Vagina (tissue), 2 donors: ENCODE measurements at regions not wholly inside any gene's neighbourhood (a gene's known extent, or its start where the extent isn't known, plus 50 kb on each side); places are given as distances from the start of the nearest gene placed in this dataset.
"Not testable (repeated sequence)": the region's sequence is repeated elsewhere in the genome, so short reads cannot be mapped to it uniquely, and the experiment has no call there.

Experiments used
- DNase-seq, 2 donors: peaks; one replicate each; pipeline ENCODE4 v3.0.0-alpha.2; 2017; ENCODE audit errors: extremely low spot score in 2 of 2
- H3K27ac ChIP-seq: fragments of 200-600 bp; sonication (generic); one replicate; pipeline ENCODE4 v1.5.1; 2019
- H3K27me3 ChIP-seq: fragments of 200-600 bp; sonication (generic); one replicate; pipeline ENCODE4 v1.5.1; 2019
- H3K36me3 ChIP-seq, 2 donors: fragments of 200-600 bp; sonication (generic); one replicate each; pipeline ENCODE4 v1.5.1; 2017 to 2019
- H3K4me1 ChIP-seq: fragments of 200-600 bp; sonication (generic); one replicate; pipeline ENCODE4 v1.5.1; 2019
- H3K4me3 ChIP-seq, 2 donors: fragments of 200-600 bp; sonication (generic); 1 replicate in 1 of 2; 2 replicates in 1 of 2; pipeline ENCODE4 v1.5.1; 2016 to 2019
- H3K9me3 ChIP-seq: fragments of 200-600 bp; sonication (generic); one replicate; pipeline ENCODE4 v1.5.1; 2019
- POLR2A ChIP-seq, 2 donors: fragments of 450-650 bp; IDR thresholded peaks; one replicate each; pipeline ENCODE4 v1.6.1; 2017; ENCODE audit warnings: antibody characterized with exemption in 2 of 2, mild to moderate bottlenecking in 2 of 2, moderate library complexity in 2 of 2
- POLR2AphosphoS5 ChIP-seq, 2 donors: sonication (generic); formaldehyde crosslinking; IDR thresholded peaks; one replicate each; pipeline ENCODE4 v1.9.0; 2017; ENCODE audit warnings: antibody characterized with exemption in 2 of 2, mild to moderate bottlenecking in 2 of 2, low read depth in 1 of 2; ENCODE audit not compliant: insufficient read depth in 1 of 2
- intact Hi-C: fragments of 100-400 bp; cut with DNase I; formaldehyde crosslinking; loops from one replicate; pipeline ENCODE4 v1.15.1; 2023
- TF ChIP-seq, protein P1 (sequence below), 3 experiments: fragments of 450-650 bp in 2 of 3; fragments of 200-600 bp in 1 of 3; sonication (generic) in 1 of 3; IDR thresholded peaks; one replicate each; pipeline ENCODE4 v1.5.1; 2017 to 2019; ENCODE audit warnings: antibody characterized with exemption in 3 of 3, mild to moderate bottlenecking in 2 of 3, moderate library complexity in 2 of 3

DNA sequence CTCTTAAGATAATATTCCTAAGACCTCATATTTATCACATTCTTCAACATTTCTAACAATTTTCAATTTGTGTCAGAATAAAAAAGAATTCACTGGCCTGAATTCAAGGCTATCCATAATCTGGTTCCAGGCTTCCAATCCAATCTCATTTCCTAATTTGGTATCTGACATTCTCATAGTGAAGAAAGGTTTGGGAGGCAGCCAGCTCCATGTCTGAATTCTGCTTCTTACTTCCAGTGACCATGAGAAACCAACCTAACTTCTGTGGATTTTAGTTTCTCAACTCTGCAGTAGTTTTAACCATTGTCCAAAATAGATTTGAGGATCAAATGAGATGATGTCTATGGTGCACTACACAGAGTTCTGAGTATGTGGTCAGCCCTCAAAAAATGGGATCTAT is 439.1 kb upstream of the GCFC2 start:
- Histone ChIP-seq H3K9me3 (no peaks in the 10 kb centered on the region), H3K27me3 (no peaks in the 10 kb centered on the region), H3K27ac (no peak overlapping the region), H3K4me3 (no peak overlapping the region), H3K36me3 (no peaks in the 10 kb centered on the region), H3K4me1 (no peaks in the 10 kb centered on the region)
- DNase-seq, result no peak
- TF ChIP-seq, protein P1, sequence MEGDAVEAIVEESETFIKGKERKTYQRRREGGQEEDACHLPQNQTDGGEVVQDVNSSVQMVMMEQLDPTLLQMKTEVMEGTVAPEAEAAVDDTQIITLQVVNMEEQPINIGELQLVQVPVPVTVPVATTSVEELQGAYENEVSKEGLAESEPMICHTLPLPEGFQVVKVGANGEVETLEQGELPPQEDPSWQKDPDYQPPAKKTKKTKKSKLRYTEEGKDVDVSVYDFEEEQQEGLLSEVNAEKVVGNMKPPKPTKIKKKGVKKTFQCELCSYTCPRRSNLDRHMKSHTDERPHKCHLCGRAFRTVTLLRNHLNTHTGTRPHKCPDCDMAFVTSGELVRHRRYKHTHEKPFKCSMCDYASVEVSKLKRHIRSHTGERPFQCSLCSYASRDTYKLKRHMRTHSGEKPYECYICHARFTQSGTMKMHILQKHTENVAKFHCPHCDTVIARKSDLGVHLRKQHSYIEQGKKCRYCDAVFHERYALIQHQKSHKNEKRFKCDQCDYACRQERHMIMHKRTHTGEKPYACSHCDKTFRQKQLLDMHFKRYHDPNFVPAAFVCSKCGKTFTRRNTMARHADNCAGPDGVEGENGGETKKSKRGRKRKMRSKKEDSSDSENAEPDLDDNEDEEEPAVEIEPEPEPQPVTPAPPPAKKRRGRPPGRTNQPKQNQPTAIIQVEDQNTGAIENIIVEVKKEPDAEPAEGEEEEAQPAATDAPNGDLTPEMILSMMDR (IDR thresholded peaks at IDR 0.05), result no peak
- no peak for TF ChIP-seq POLR2AphosphoS5 (IDR thresholded peaks at IDR 0.05; ENCODE audit: insufficient read depth in 1 of 2, low read depth in 1 of 2)
- TF ChIP-seq POLR2A (IDR thresholded peaks at IDR 0.05), result no peak
- intact Hi-C loops, result no loop called here

DNA sequence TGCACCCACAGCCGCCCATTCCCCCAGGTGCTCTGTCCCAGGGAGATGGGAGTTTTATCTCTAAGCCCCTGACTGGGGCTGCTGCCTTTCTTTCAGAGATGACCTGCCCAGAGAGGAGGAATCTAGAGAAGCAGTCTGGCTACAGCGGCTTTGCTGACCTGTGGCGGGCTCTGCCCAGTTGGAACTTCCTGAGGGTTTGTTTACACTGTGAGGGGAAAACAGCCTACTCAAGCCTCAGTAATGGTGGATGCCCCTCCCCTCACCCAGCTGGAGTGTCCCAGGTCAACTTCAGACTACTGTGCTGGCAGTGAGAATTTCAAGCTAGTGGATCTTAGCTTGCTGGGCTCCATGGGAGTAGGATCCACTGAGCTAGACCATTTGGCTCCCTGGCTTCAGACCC is 428.6 kb upstream of the GCFC2 start:
- DNase-seq, intact Hi-C loops, H3K4me1 ChIP-seq, H3K27me3 ChIP-seq, H3K4me3 ChIP-seq, H3K27ac ChIP-seq, H3K9me3 ChIP-seq, H3K36me3 ChIP-seq: not testable (repeated sequence)

DNA sequence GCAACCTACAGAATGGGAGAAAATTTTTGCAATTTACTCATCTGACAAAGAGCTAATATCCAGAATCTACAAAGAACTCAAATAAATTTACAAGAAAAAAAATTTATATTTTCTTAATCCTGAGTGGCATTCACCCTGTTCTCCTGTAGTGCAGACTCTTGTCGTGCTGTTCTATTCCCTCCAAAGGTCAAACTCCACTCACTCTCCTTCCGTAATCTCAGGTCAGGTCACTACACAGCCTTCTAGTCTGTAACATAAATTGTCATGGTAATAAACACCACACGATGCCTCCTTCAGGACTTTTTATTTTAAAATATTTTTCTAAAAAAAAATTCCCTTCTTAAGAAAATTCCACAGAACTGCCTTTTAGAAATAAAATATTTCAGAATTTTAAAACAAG is 417.9 kb upstream of the GCFC2 start:
- H3K27ac ChIP-seq, result no peak overlapping the region
- intact Hi-C loops, result no loop called here
- no peak for TF ChIP-seq POLR2AphosphoS5 (IDR thresholded peaks at IDR 0.05; ENCODE audit: insufficient read depth in 1 of 2, low read depth in 1 of 2)
- TF ChIP-seq POLR2A (IDR thresholded peaks at IDR 0.05), result no peak
- TF ChIP-seq, protein P1 (IDR thresholded peaks at IDR 0.05), result no peak
- no peak overlapping the region for H3K4me3 ChIP-seq
- no peaks in the 10 kb centered on the region for H3K27me3 ChIP-seq
- no peak for DNase-seq
- H3K4me1 ChIP-seq, result no peaks in the 10 kb centered on the region
- no peaks in the 10 kb centered on the region for H3K9me3 ChIP-seq
- no peaks in the 10 kb centered on the region for H3K36me3 ChIP-seq

DNA sequence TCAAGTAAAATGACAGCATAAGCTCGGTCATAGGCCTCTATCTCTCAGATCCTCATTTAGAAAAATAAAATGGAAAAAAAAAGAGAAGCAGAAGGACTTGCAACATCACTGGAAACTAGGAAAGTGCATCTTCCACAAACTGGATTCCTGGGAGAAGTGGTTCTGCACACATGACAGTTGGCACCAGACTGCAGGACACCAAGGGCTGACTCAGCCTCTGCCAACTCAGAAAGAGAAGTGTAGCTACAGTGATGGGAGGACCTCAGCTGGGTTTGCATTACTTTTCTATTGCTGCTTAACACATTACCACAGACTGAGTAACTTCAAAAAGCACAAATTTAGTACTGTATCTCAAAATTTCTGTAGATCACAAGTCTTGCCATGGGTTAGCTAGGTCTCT is 409.5 kb upstream of the GCFC2 start:
- intact Hi-C loops, result no loop called here
- DNase-seq, result no peak
- Histone ChIP-seq H3K36me3 (no peaks in the 10 kb centered on the region), H3K9me3 (no peaks in the 10 kb centered on the region), H3K4me1 (no peaks in the 10 kb centered on the region), H3K27ac (no peak overlapping the region), H3K4me3 (no peak overlapping the region), H3K27me3 (no peaks in the 10 kb centered on the region)
- no peak for TF ChIP-seq POLR2AphosphoS5 (IDR thresholded peaks at IDR 0.05; ENCODE audit: insufficient read depth in 1 of 2, low read depth in 1 of 2)
- TF ChIP-seq, protein P1 (IDR thresholded peaks at IDR 0.05), result no peak

DNA sequence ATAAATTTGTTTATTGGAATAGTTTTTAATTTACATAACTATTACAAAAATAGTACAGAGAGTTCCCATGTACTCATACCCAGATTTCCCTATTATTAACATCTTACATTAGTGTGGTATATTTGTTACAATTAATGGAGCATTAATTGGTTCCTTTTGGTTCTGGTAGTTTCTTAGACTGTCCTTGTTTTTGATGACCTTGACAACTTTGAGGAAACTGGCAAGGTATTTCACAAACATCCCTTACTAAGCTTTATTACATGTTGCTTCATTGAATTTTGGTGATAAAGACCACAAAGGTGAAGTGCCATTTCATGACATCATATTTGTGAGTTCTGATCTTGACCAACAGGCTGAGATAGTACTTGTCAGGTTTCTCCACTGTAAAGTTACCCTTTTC is 379.0 kb upstream of the GCFC2 start:
- intact Hi-C loops, result no loop called here
- no peak for DNase-seq
- Histone ChIP-seq H3K4me3 (no peak overlapping the region), H3K9me3 (no peaks in the 10 kb centered on the region), H3K36me3 (no peaks in the 10 kb centered on the region), H3K4me1 (no peaks in the 10 kb centered on the region), H3K27me3 (no peaks in the 10 kb centered on the region), H3K27ac (no peak overlapping the region)
- no peak for TF ChIP-seq POLR2A (IDR thresholded peaks at IDR 0.05)
- TF ChIP-seq POLR2AphosphoS5 (IDR thresholded peaks at IDR 0.05; ENCODE audit: insufficient read depth in 1 of 2, low read depth in 1 of 2), result no peak
- TF ChIP-seq, protein P1 (IDR thresholded peaks at IDR 0.05), result no peak

DNA sequence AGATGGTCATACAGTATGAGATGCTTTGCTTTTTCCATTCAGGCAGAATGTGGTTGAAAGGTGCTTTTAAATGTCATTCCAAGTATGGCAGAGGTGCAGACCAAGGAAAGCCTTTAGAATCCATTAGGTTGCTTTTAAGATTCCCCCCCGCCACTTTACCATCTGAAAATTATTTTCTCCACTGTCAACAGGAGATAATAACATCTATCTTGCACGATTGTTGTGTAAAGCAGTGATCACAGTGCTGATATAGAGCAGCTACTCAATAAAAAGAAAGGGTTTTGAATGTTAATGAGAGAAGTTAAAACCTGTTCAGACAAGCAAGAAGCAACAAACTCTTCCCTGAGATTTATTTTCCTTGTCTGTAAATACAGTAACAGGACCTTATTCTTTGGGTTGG is 372.5 kb upstream of the GCFC2 start:
- no peaks in the 10 kb centered on the region for H3K9me3 ChIP-seq
- H3K27ac ChIP-seq, result no peak overlapping the region
- H3K36me3 ChIP-seq, result no peaks in the 10 kb centered on the region
- TF ChIP-seq POLR2AphosphoS5 (IDR thresholded peaks at IDR 0.05; ENCODE audit: insufficient read depth in 1 of 2, low read depth in 1 of 2), result no peak
- TF ChIP-seq, protein P1 (IDR thresholded peaks at IDR 0.05), result no peak
- no peak for TF ChIP-seq POLR2A (IDR thresholded peaks at IDR 0.05)
- H3K4me3 ChIP-seq, result no peak overlapping the region
- intact Hi-C loops, result no loop called here
- H3K27me3 ChIP-seq, result no peaks in the 10 kb centered on the region
- H3K4me1 ChIP-seq, result no peaks in the 10 kb centered on the region
- DNase-seq, result no peak
